Panc1 (cell line): ENCODE measurements at regions not wholly inside any gene's neighbourhood (a gene's known extent, or its start where the extent isn't known, plus 50 kb on each side); places are given as distances from the start of the nearest gene placed in this dataset.
"Not testable (repeated sequence)": the region's sequence is repeated elsewhere in the genome, so short reads cannot be mapped to it uniquely, and the experiment has no call there.

Experiments used
- ATAC-seq: fragments of 200-7000 bp; cut with Tn5 transposase; 2 replicates; pipeline ENCODE4 v1.9.1; 2020; ENCODE audit warnings: mild to moderate bottlenecking, moderate library complexity
- BruUV-seq: library from RNA; stranded (reverse); fragments of 400-500 nt; replicated peaks from 2 replicates; lab custom pipeline; 2021; lab: Mats Ljungman, UMichigan
- CTCF ChIA-PET: fragments of 300-600 bp; sonication (Branson Sonifier 250); formaldehyde crosslinking; loops from one replicate; lab custom pipeline; 2022; ENCODE audit warnings: antibody characterized with exemption; lab: Charles Lee
- POLR2A ChIA-PET: fragments of 300-600 bp; sonication (Branson Sonifier 250); formaldehyde crosslinking; loops from one replicate; lab custom pipeline; 2022; ENCODE audit warnings: antibody characterized with exemption; lab: Charles Lee
- DNase-seq: peaks from one replicate; pipeline ENCODE4 v3.0.0-alpha.2; 2010; ENCODE audit warnings: low read depth, low spot score
- H3K27ac ChIP-seq: 2 replicates; pipeline ENCODE4 v1.5.1; 2011; ENCODE audit warnings: mild to moderate bottlenecking, low read length, inconsistent platforms
- H3K27me3 ChIP-seq: fragments of 200-500 bp; sonication (Bioruptor generic); 2 replicates; pipeline ENCODE4 v1.6.0; 2014; ENCODE audit warnings: low read length, inconsistent platforms; ENCODE audit not compliant: control insufficient read depth, insufficient read depth
- H3K36me3 ChIP-seq: fragments of 200-500 bp; sonication (Bioruptor generic); 2 replicates; pipeline ENCODE4 v1.5.1; 2014; ENCODE audit warnings: inconsistent platforms, mild to moderate bottlenecking, low read length, moderate library complexity; ENCODE audit not compliant: control insufficient read depth, insufficient read depth
- H3K4me1 ChIP-seq: 2 replicates; pipeline ENCODE4 v1.5.1; 2011; ENCODE audit warnings: inconsistent platforms, mild to moderate bottlenecking, low read length, moderate library complexity; ENCODE audit not compliant: control insufficient read depth, insufficient read depth
- H3K4me3 ChIP-seq, 2 experiments: 2 replicates each; pipeline ENCODE4 v1.5.1; 2011 to 2012; ENCODE audit warnings: low read depth in 2 of 2, low read length in 2 of 2, mild to moderate bottlenecking in 2 of 2, inconsistent platforms in 1 of 2, moderate library complexity in 1 of 2
- H3K9me3 ChIP-seq: fragments of 200-500 bp; sonication (Bioruptor generic); 2 replicates; pipeline ENCODE4 v1.5.1; 2014; ENCODE audit warnings: low read depth, mild to moderate bottlenecking, inconsistent platforms, low read length, moderate library complexity; ENCODE audit not compliant: control insufficient read depth, insufficient read depth
- POLR2AphosphoS5 ChIP-seq: IDR thresholded peaks from 2 replicates; pipeline ENCODE4 v1.6.1; 2012; ENCODE audit warnings: mild to moderate bottlenecking, low read depth, low read length, moderate library complexity
- SIN3A ChIP-seq: IDR thresholded peaks from 2 replicates; pipeline ENCODE4 v1.6.1; 2012; ENCODE audit warnings: low read depth, mild to moderate bottlenecking, low read length, moderate library complexity, borderline replicate concordance; ENCODE audit not compliant: insufficient read depth
- TCF7L2 ChIP-seq: IDR thresholded peaks from 2 replicates; pipeline ENCODE4 v1.6.1; 2011; ENCODE audit warnings: mild to moderate bottlenecking, low read depth, low read length, inconsistent platforms
- in situ Hi-C: cut with HindIII; loops from 2 replicates; pipeline ENCODE4 v1.10.0; 2016; ENCODE audit warnings: low sequenced_read_pairs, low pct_unique_long_range_greater_than_20kb
- intact Hi-C: fragments of 100-400 bp; cut with micrococcal nuclease; formaldehyde crosslinking; loops from one replicate; pipeline ENCODE4 v1.10.0; 2022; ENCODE audit not compliant: unreplicated experiment
- TF ChIP-seq, protein P1 (sequence below), 2 experiments: IDR thresholded peaks; 2 replicates each; pipeline ENCODE4 v1.6.1; 2011 to 2012; ENCODE audit warnings: low read depth in 2 of 2, control low read depth in 1 of 2, low read length in 1 of 2, mild to moderate bottlenecking in 1 of 2, moderate library complexity in 1 of 2; ENCODE audit not compliant: insufficient read depth in 1 of 2
- TF ChIP-seq, protein P2 (sequence below): fragments of 450-650 bp; IDR thresholded peaks from 2 replicates; pipeline ENCODE4 v1.5.1; 2017; ENCODE audit warnings: mild to moderate bottlenecking

DNA sequence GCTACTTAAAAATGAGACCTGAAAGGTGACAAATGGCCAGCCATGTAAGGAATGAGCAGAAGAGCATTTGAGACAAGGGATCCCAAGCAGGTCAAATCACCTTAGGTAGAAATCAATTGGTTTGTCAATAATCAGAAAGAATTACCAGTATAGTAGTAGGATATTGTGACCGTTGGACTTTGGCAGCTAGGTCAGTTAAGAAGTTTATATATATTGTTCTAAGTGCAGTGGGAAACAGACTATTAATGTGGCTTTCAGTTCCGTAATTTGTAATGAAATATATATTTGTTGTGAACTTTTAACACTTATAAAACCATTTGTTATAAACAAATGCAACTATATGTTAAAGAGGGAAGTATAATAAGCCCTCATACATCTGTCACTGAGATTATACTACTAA lies 807.9 kb upstream of the SPRY2 start:
- Histone ChIP-seq H3K9me3 (no peaks in the 10 kb centered on the region), H3K4me3 (no peak overlapping the region), H3K27ac (no peak overlapping the region), H3K4me1 (no peaks in the 10 kb centered on the region), H3K36me3 (no peaks in the 10 kb centered on the region), H3K27me3 (no peaks in the 10 kb centered on the region)
- TF ChIP-seq POLR2AphosphoS5 = no peak
- no peak for TF ChIP-seq SIN3A
- TF ChIP-seq, protein P1, sequence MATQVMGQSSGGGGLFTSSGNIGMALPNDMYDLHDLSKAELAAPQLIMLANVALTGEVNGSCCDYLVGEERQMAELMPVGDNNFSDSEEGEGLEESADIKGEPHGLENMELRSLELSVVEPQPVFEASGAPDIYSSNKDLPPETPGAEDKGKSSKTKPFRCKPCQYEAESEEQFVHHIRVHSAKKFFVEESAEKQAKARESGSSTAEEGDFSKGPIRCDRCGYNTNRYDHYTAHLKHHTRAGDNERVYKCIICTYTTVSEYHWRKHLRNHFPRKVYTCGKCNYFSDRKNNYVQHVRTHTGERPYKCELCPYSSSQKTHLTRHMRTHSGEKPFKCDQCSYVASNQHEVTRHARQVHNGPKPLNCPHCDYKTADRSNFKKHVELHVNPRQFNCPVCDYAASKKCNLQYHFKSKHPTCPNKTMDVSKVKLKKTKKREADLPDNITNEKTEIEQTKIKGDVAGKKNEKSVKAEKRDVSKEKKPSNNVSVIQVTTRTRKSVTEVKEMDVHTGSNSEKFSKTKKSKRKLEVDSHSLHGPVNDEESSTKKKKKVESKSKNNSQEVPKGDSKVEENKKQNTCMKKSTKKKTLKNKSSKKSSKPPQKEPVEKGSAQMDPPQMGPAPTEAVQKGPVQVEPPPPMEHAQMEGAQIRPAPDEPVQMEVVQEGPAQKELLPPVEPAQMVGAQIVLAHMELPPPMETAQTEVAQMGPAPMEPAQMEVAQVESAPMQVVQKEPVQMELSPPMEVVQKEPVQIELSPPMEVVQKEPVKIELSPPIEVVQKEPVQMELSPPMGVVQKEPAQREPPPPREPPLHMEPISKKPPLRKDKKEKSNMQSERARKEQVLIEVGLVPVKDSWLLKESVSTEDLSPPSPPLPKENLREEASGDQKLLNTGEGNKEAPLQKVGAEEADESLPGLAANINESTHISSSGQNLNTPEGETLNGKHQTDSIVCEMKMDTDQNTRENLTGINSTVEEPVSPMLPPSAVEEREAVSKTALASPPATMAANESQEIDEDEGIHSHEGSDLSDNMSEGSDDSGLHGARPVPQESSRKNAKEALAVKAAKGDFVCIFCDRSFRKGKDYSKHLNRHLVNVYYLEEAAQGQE (IDR thresholded peaks at IDR 0.05; ENCODE audit: insufficient read depth in 1 of 2, low read depth in 2 of 2, low read length in 1 of 2) = no peak
- TF ChIP-seq, protein P2, sequence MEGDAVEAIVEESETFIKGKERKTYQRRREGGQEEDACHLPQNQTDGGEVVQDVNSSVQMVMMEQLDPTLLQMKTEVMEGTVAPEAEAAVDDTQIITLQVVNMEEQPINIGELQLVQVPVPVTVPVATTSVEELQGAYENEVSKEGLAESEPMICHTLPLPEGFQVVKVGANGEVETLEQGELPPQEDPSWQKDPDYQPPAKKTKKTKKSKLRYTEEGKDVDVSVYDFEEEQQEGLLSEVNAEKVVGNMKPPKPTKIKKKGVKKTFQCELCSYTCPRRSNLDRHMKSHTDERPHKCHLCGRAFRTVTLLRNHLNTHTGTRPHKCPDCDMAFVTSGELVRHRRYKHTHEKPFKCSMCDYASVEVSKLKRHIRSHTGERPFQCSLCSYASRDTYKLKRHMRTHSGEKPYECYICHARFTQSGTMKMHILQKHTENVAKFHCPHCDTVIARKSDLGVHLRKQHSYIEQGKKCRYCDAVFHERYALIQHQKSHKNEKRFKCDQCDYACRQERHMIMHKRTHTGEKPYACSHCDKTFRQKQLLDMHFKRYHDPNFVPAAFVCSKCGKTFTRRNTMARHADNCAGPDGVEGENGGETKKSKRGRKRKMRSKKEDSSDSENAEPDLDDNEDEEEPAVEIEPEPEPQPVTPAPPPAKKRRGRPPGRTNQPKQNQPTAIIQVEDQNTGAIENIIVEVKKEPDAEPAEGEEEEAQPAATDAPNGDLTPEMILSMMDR = no peak
- no peak for TF ChIP-seq TCF7L2
- DNase-seq (no peak), ATAC-seq (no peak)
- no TSS peak for BruUV-seq
- intact Hi-C loops = no loop called here
- in situ Hi-C loops = no loop called here
- ChIA-PET POLR2A (no interaction called here), CTCF (no interaction called here)

DNA sequence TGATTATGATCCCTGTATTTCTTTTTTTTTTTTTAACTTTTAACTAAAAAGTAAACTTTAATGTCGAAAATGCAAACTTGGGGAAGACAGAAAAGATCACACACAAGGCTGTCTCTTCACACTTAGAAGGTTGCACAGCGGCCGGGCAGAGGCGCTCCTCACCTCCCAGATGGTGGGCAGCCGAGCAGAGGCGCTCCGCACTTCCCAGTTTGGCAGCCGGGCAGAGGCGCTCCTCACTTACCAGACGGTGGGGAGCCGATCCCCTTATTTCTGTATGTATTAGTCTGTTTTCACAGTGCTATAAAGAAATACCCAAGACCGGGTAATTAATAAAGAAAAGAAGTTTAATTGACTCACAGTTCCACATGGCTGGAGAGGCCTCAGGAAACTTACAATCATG lies 805.6 kb upstream of the SPRY2 start:
- intact Hi-C loops = not testable (repeated sequence)

GRCh38 chr13:81142306-81142999 lies 801.5 kb upstream of the SPRY2 start:
- DNase-seq (no peak), ATAC-seq (no peak)
- no peaks in the 10 kb centered on the region for H3K4me1 ChIP-seq
- BruUV-seq = no TSS peak
- no peaks in the 10 kb centered on the region for H3K27me3 ChIP-seq
- no peak for TF ChIP-seq POLR2AphosphoS5
- no peaks in the 10 kb centered on the region for H3K36me3 ChIP-seq
- no peaks in the 10 kb centered on the region for H3K9me3 ChIP-seq
- no peak overlapping the region for H3K27ac ChIP-seq
- intact Hi-C loops = no loop called here
- ChIA-PET CTCF (no interaction called here), POLR2A (no interaction called here)
- in situ Hi-C loops = no loop called here
- no peak overlapping the region for H3K4me3 ChIP-seq

More for the DNA sequence above, 805.6 kb upstream of the SPRY2 start:
- POLR2A ChIA-PET, H3K4me1 ChIP-seq, H3K9me3 ChIP-seq, H3K4me3 ChIP-seq, H3K27me3 ChIP-seq, CTCF ChIA-PET, H3K27ac ChIP-seq, H3K36me3 ChIP-seq, BruUV-seq, ATAC-seq, in situ Hi-C loops, DNase-seq: not testable (repeated sequence)
